ENCODE measurements at regions not wholly inside any gene's neighbourhood (a gene's known extent, or its start where the extent isn't known, plus 50 kb on each side); places are given as distances from the start of the nearest gene placed in this dataset.

- Histone ChIP-seq H3K79me2 (ENCODE audit: control insufficient read depth in 1 of 2, insufficient read depth in 2 of 2, low read length in 2 of 2) (no peaks in the 10 kb centered on the region), H3K14ac (ENCODE audit: insufficient read length) (no peak overlapping the region), H2BK120ac (replicated peaks; ENCODE audit: low read depth, low read length) (no peak overlapping the region), H4K91ac (replicated peaks; ENCODE audit: insufficient read length, low read length) (no peak overlapping the region), H2AK5ac (ENCODE audit: low read depth, low read length) (no peak overlapping the region), H3K23ac (ENCODE audit: insufficient read length) (no peak overlapping the region), H3K9ac (replicated peaks in 1 of 4; ENCODE audit: extremely low read depth in 1 of 4, low read depth in 3 of 4, low read length in 3 of 4) (no peak overlapping the region), H2BK20ac (ENCODE audit: low read length) (no peak overlapping the region), H3K56ac (replicated peaks; ENCODE audit: insufficient read length, low read depth, low read length) (no peak overlapping the region), H3K9me3 (ENCODE audit: insufficient read depth in 2 of 2, low read depth in 1 of 2, low read length in 1 of 2) (no peaks in the 10 kb centered on the region), H3K18ac (ENCODE audit: extremely low read depth, low read length) (no peak overlapping the region), H3K36me3 (ENCODE audit: control insufficient read depth in 2 of 4, insufficient read depth in 4 of 4, low read length in 3 of 4) (no peaks in the 10 kb centered on the region), H4K20me1 (replicated peaks in 1 of 2; ENCODE audit: control insufficient read depth in 1 of 2, insufficient read depth in 2 of 2, low read length in 2 of 2) (no peaks in the 10 kb centered on the region), H2AFZ (ENCODE audit: low read length) (no peak overlapping the region), H3K4me1 (replicated peaks in 1 of 4; ENCODE audit: control insufficient read depth in 3 of 4, insufficient read depth in 4 of 4, low read length in 3 of 4) (no peaks in the 10 kb centered on the region), H3K4me3 (ENCODE audit: extremely low read depth in 1 of 4, insufficient read depth in 2 of 4, low read depth in 3 of 4, low read length in 4 of 4) (no peak overlapping the region), H4K8ac (ENCODE audit: extremely low read depth, insufficient read depth, low read length) (no peak overlapping the region), H4K5ac (ENCODE audit: insufficient read length, low read depth, low read length) (no peak overlapping the region), H2BK12ac (ENCODE audit: low read depth, low read length) (no peak overlapping the region), H3K23me2 (ENCODE audit: low read depth, low read length) (no peaks in the 10 kb centered on the region), H2BK15ac (ENCODE audit: low read length) (no peak overlapping the region), H3K4me2 (ENCODE audit: insufficient read depth in 1 of 2, low read depth in 2 of 2, low read length in 2 of 2) (no peak overlapping the region), H3K27ac (ENCODE audit: low read depth, low read length) (no peak overlapping the region), H3K27me3 (replicated peaks in 1 of 4; ENCODE audit: control insufficient read depth in 3 of 4, extremely low read depth in 1 of 4, insufficient read depth in 3 of 4, low read length in 3 of 4) (no peaks in the 10 kb centered on the region), H2BK5ac (ENCODE audit: low read depth, low read length) (no peak overlapping the region), H3K79me1 (ENCODE audit: low read depth, low read length) (no peaks in the 10 kb centered on the region), H3K4ac (replicated peaks; ENCODE audit: insufficient read length, low read depth, low read length) (no peak overlapping the region)
- ChIA-PET CTCF (ENCODE audit: partially characterized antibody) (interaction anchor here (0.6 to 3.1 kb wide), 15 partner anchors 13 to 268 kb away, joined by 3 to 15 read pairs (median 5); no protein-coding TSS in a partner anchor), POLR2A (ENCODE audit: partially characterized antibody) (no interaction called here)
- FAIRE-seq (no peak), DNase-seq (ENCODE audit: low read depth in 1 of 2, low spot score in 2 of 2) (no peak)
- WGBS, 2 experiments (ENCODE audit: extremely low coverage in 1 of 2, insufficient coverage in 1 of 2, insufficient read length in 1 of 2, insufficient replicate concordance in 2 of 2, low coverage in 1 of 2, low lambda C conversion rate in 2 of 2, missing lambda C conversion rate in 1 of 2): 78% methylated on average over 5 of the region's 5 CpGs; no CpG with 5 or more reads in 1 of the 2 experiments
- TF ChIP-seq RXRA (IDR thresholded peaks at IDR 0.05; ENCODE audit: insufficient read depth, low read depth, low read length): no peak
- no peak for TF ChIP-seq TEAD4 (IDR thresholded peaks at IDR 0.05; ENCODE audit: low read depth, low read length)
- no peak for TF ChIP-seq BCL11A (IDR thresholded peaks at IDR 0.05; ENCODE audit: low read depth in 2 of 2, low read length in 2 of 2)
- no peak for TF ChIP-seq KDM5A (IDR thresholded peaks at IDR 0.05; ENCODE audit: low read length)
- no peak for TF ChIP-seq USF2 (IDR thresholded peaks at IDR 0.05; ENCODE audit: low read length)
- TF ChIP-seq BRCA1 (IDR thresholded peaks at IDR 0.05; ENCODE audit: low read depth, low read length): no peak
- TF ChIP-seq NANOG (IDR thresholded peaks at IDR 0.05; ENCODE audit: insufficient read depth, low read depth, low read length, poor library complexity, severe bottlenecking): no peak
- TF ChIP-seq TBP (IDR thresholded peaks at IDR 0.05; ENCODE audit: low read depth, low read length): no peak
- no peak for TF ChIP-seq PHF8 (conservative IDR thresholded peaks at IDR 0.05; ENCODE audit: low read depth, low read length)
- no peak for TF ChIP-seq HDAC2 (IDR thresholded peaks at IDR 0.05; ENCODE audit: borderline replicate concordance in 1 of 2, low read depth in 2 of 2, low read length in 2 of 2)
- TF ChIP-seq TAF7 (optimal IDR thresholded peaks at IDR 0.05; ENCODE audit: borderline replicate concordance, low read depth, low read length): no peak
Observed at GRCh38 chr2:175414191-175414881, 232.8 kb upstream of the ATP5MC3 start.

Data from H1 (cell line).